ENCODE measurements at regions not wholly inside any gene's neighbourhood (a gene's known extent, or its start where the extent isn't known, plus 50 kb on each side); places are given as distances from the start of the nearest gene placed in this dataset.
A peak's percentile ranks its signal among the peaks of the same experiment; 100 is the strongest.

DNA sequence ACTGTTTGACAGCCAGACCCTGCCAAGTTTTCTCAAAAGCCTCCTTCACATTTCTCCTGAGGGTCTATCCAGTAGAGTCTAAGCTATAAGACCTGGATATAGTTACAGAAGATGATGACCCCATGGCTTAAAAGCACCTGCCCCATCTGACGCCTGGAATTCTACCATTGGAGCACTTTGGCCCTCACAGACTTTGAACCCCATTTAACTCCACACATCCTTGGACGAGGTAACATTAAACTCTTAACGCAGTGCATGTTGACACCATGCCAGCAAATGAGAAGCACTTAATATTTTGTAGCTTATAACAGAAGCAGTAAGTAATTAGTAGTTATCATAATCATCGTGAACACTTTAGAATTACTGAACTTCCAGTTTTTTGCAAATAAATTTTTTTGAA, 61.9 kb upstream of the SMNDC1 start:
- H3K4me1 ChIP-seq (ENCODE audit: control extremely low read depth in 1 of 4, control insufficient read depth in 4 of 4, insufficient read depth in 4 of 4, low read length in 3 of 4): peaks cover 0 to 14% (median 10%) of the 10 kb centered on the region in 4 experiments
- no CpG with 5 or more reads among the region's 4 CpGs for WGBS (ENCODE audit: insufficient coverage)
- H3K27me3 ChIP-seq (replicated peaks in 2 of 5; ENCODE audit: control insufficient read depth in 4 of 5, insufficient read depth in 5 of 5, low read length in 4 of 5): no peaks in the 10 kb centered on the region
- H3K4me3 ChIP-seq (ENCODE audit: control insufficient read depth in 1 of 7, extremely low read depth in 1 of 7, insufficient read depth in 4 of 7, low read depth in 2 of 7, low read length in 6 of 7): no peak overlapping the region
- ChIA-PET POLR2A (interaction anchor here (0.6 kb wide), 1 partner anchor 101 kb away, joined by 3 read pairs; no protein-coding TSS in a partner anchor), CTCF (interaction anchor here (1.1 to 7.1 kb wide), 5 partner anchors 10 to 180 kb away, joined by 3 to 51 read pairs (median 4); no protein-coding TSS in a partner anchor)
- no peaks in the 10 kb centered on the region for H3K9me3 ChIP-seq (ENCODE audit: control extremely low read depth in 1 of 5, control insufficient read depth in 4 of 5, insufficient read depth in 2 of 5, low read depth in 1 of 5, low read length in 4 of 5)
- no peaks in the 10 kb centered on the region for H3K36me3 ChIP-seq (ENCODE audit: control insufficient read depth in 4 of 4, insufficient read depth in 4 of 4, low read length in 3 of 4)
- DNase-seq: no peak
- no peak overlapping the region for H3K27ac ChIP-seq (ENCODE audit: insufficient read depth in 1 of 2, low read depth in 1 of 2, low read length in 2 of 2, poor library complexity in 1 of 2, severe bottlenecking in 2 of 2)

GRCh38 chr10:110368002-110368401, 63.3 kb upstream of the SMNDC1 start:
- CTCF ChIA-PET: interaction anchor here (1.0 to 7.1 kb wide), 6 partner anchors 9 to 179 kb away, joined by 3 to 51 read pairs (median 3); no protein-coding TSS in a partner anchor
- H3K9me3 ChIP-seq (ENCODE audit: control extremely low read depth in 1 of 5, control insufficient read depth in 4 of 5, insufficient read depth in 2 of 5, low read depth in 1 of 5, low read length in 4 of 5): no peaks in the 10 kb centered on the region
- H3K27ac ChIP-seq (ENCODE audit: insufficient read depth in 1 of 2, low read depth in 1 of 2, low read length in 2 of 2, poor library complexity in 1 of 2, severe bottlenecking in 2 of 2): no peak overlapping the region
- DNase-seq: no peak
- WGBS (ENCODE audit: insufficient coverage): 86% methylated on average over 4 of the region's 4 CpGs
- H3K27me3 ChIP-seq (replicated peaks in 2 of 5; ENCODE audit: control insufficient read depth in 4 of 5, insufficient read depth in 5 of 5, low read length in 4 of 5): no peaks in the 10 kb centered on the region
- POLR2A ChIA-PET: no interaction called here
- H3K4me3 ChIP-seq (ENCODE audit: control insufficient read depth in 1 of 7, extremely low read depth in 1 of 7, insufficient read depth in 4 of 7, low read depth in 2 of 7, low read length in 6 of 7): no peak overlapping the region
- H3K4me1 ChIP-seq (ENCODE audit: control extremely low read depth in 1 of 4, control insufficient read depth in 4 of 4, insufficient read depth in 4 of 4, low read length in 3 of 4): peaks cover 0 to 14% (median 10%) of the 10 kb centered on the region in 4 experiments
- no peaks in the 10 kb centered on the region for H3K36me3 ChIP-seq (ENCODE audit: control insufficient read depth in 4 of 4, insufficient read depth in 4 of 4, low read length in 3 of 4)

DNA sequence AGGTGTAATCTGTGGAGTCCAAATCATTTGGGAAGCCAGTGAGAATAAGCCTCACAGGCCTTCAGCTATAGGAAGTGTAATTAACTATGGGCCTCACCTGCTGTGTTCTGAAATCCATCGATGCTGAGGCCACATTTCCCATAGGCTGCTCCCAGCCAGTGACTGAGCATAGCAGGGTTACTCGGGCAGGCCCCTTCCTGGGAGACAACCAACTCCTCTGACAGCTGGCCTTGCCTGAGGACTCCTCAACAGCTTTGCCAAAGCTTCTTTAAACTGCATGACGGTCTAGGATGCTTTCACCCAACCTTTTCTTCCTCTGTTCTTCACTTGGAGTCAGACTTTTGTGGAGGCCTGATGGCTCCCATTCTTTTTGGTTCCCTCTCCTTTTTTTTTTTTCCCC, 63.8 kb upstream of the SMNDC1 start:
- no peaks in the 10 kb centered on the region for H3K9me3 ChIP-seq (ENCODE audit: control extremely low read depth in 1 of 5, control insufficient read depth in 4 of 5, insufficient read depth in 2 of 5, low read depth in 1 of 5, low read length in 4 of 5)
- ChIA-PET CTCF (interaction anchor here (1.1 to 7.1 kb wide), 4 partner anchors 8 to 178 kb away, joined by 3 to 51 read pairs (median 8); no protein-coding TSS in a partner anchor), POLR2A (no interaction called here)
- peaks cover 0 to 14% (median 10%) of the 10 kb centered on the region in 4 experiments for H3K4me1 ChIP-seq (ENCODE audit: control extremely low read depth in 1 of 4, control insufficient read depth in 4 of 4, insufficient read depth in 4 of 4, low read length in 3 of 4)
- H3K27me3 ChIP-seq (replicated peaks in 2 of 5; ENCODE audit: control insufficient read depth in 4 of 5, insufficient read depth in 5 of 5, low read length in 4 of 5): no peaks in the 10 kb centered on the region
- H3K36me3 ChIP-seq (ENCODE audit: control insufficient read depth in 4 of 4, insufficient read depth in 4 of 4, low read length in 3 of 4): no peaks in the 10 kb centered on the region
- no peak overlapping the region for H3K27ac ChIP-seq (ENCODE audit: insufficient read depth in 1 of 2, low read depth in 1 of 2, low read length in 2 of 2, poor library complexity in 1 of 2, severe bottlenecking in 2 of 2)
- WGBS (ENCODE audit: insufficient coverage): 61% methylated on average over 3 of the region's 3 CpGs
- H3K4me3 ChIP-seq (ENCODE audit: control insufficient read depth in 1 of 7, extremely low read depth in 1 of 7, insufficient read depth in 4 of 7, low read depth in 2 of 7, low read length in 6 of 7): no peak overlapping the region
- DNase-seq: no peak

- DNase-seq: peak in 2 of 3 donors; percentile 42 to 57
- no peak overlapping the region for H3K27ac ChIP-seq (ENCODE audit: insufficient read depth in 1 of 2, low read depth in 1 of 2, low read length in 2 of 2, poor library complexity in 1 of 2, severe bottlenecking in 2 of 2)
- WGBS (ENCODE audit: insufficient coverage): 29% methylated on average over 3 of the region's 4 CpGs
Observed at GRCh38 chr10:110370006-110370405, 65.3 kb upstream of the SMNDC1 start.

DNA sequence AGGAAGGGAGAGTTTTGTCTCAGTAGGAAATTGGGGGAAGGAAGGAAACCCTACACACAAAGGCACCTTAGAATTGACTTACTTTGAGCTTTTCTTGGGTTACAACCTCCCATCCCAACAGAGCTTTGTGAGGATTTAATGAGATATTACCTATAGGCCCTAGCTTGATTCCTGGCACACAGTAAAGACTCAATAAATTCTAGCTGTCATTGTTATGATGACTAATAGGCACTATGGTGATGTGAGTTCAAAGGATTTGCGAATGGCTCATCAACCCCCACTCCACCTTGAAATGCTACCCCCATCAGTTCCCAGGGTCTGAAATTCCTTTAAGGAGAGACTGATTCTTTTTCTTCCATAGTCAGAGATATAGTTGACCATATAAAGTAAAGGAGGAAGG, 67.9 kb upstream of the SMNDC1 start:
- Histone ChIP-seq H3K36me3 (ENCODE audit: control insufficient read depth in 4 of 4, insufficient read depth in 4 of 4, low read length in 3 of 4) (no peaks in the 10 kb centered on the region), H3K27ac (ENCODE audit: insufficient read depth in 1 of 2, low read depth in 1 of 2, low read length in 2 of 2, poor library complexity in 1 of 2, severe bottlenecking in 2 of 2) (no peak overlapping the region), H3K27me3 (replicated peaks in 2 of 5; ENCODE audit: control insufficient read depth in 4 of 5, insufficient read depth in 5 of 5, low read length in 4 of 5) (no peaks in the 10 kb centered on the region), H3K4me1 (ENCODE audit: control extremely low read depth in 1 of 4, control insufficient read depth in 4 of 4, insufficient read depth in 4 of 4, low read length in 3 of 4) (peaks cover 1 to 25% (median 24%) of the 10 kb centered on the region in 4 experiments), H3K4me3 (ENCODE audit: control insufficient read depth in 1 of 7, extremely low read depth in 1 of 7, insufficient read depth in 4 of 7, low read depth in 2 of 7, low read length in 6 of 7) (no peak overlapping the region), H3K9me3 (ENCODE audit: control extremely low read depth in 1 of 5, control insufficient read depth in 4 of 5, insufficient read depth in 2 of 5, low read depth in 1 of 5, low read length in 4 of 5) (no peaks in the 10 kb centered on the region)
- ChIA-PET POLR2A (no interaction called here), CTCF (interaction anchor here (0.5 to 1.8 kb wide), 4 partner anchors 10 to 450 kb away, joined by 3 to 4 read pairs (median 4); no protein-coding TSS in a partner anchor)
- DNase-seq: no peak
- no CpG with 5 or more reads among the region's 1 CpG for WGBS (ENCODE audit: insufficient coverage)

More at GRCh38 chr10:110370006-110370405, 65.3 kb upstream of the SMNDC1 start:
- CTCF ChIA-PET: interaction anchor here (0.6 to 7.1 kb wide), 3 partner anchors 12 to 56 kb away, joined by 3 to 51 read pairs (median 3); no protein-coding TSS in a partner anchor
- Histone ChIP-seq H3K27me3 (replicated peaks in 2 of 5; ENCODE audit: control insufficient read depth in 4 of 5, insufficient read depth in 5 of 5, low read length in 4 of 5) (no peaks in the 10 kb centered on the region), H3K36me3 (ENCODE audit: control insufficient read depth in 4 of 4, insufficient read depth in 4 of 4, low read length in 3 of 4) (no peaks in the 10 kb centered on the region), H3K4me3 (ENCODE audit: control insufficient read depth in 1 of 7, extremely low read depth in 1 of 7, insufficient read depth in 4 of 7, low read depth in 2 of 7, low read length in 6 of 7) (no peak overlapping the region), H3K4me1 (ENCODE audit: control extremely low read depth in 1 of 4, control insufficient read depth in 4 of 4, insufficient read depth in 4 of 4, low read length in 3 of 4) (peaks cover 0 to 14% (median 10%) of the 10 kb centered on the region in 4 experiments), H3K9me3 (ENCODE audit: control extremely low read depth in 1 of 5, control insufficient read depth in 4 of 5, insufficient read depth in 2 of 5, low read depth in 1 of 5, low read length in 4 of 5) (no peaks in the 10 kb centered on the region)
- POLR2A ChIA-PET: no interaction called here

DNA sequence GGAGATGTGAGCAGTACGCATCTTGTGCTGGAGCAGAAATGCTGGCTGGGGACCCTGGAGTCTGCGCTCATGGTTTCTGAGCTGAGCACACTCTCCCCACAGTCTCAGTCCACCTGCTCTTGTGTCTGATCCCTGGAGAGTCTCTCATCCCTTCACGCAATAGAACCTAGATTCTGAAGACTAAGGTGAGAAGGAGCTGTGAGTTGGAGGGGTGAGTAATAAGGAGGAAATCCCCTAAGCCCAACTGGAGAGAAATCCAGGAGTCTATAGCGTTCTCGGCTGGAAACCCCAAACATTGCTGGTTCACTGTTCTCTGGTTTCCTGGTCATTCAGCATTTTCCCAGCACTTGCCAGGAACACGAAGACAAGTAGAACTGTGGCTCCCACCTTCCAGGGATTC, 68.3 kb upstream of the SMNDC1 start:
- Histone ChIP-seq H3K36me3 (ENCODE audit: control insufficient read depth in 4 of 4, insufficient read depth in 4 of 4, low read length in 3 of 4) (no peaks in the 10 kb centered on the region), H3K27ac (ENCODE audit: insufficient read depth in 1 of 2, low read depth in 1 of 2, low read length in 2 of 2, poor library complexity in 1 of 2, severe bottlenecking in 2 of 2) (no peak overlapping the region), H3K4me3 (ENCODE audit: control insufficient read depth in 1 of 7, extremely low read depth in 1 of 7, insufficient read depth in 4 of 7, low read depth in 2 of 7, low read length in 6 of 7) (no peak overlapping the region), H3K27me3 (replicated peaks in 2 of 5; ENCODE audit: control insufficient read depth in 4 of 5, insufficient read depth in 5 of 5, low read length in 4 of 5) (no peaks in the 10 kb centered on the region), H3K9me3 (ENCODE audit: control extremely low read depth in 1 of 5, control insufficient read depth in 4 of 5, insufficient read depth in 2 of 5, low read depth in 1 of 5, low read length in 4 of 5) (no peaks in the 10 kb centered on the region), H3K4me1 (ENCODE audit: control extremely low read depth in 1 of 4, control insufficient read depth in 4 of 4, insufficient read depth in 4 of 4, low read length in 3 of 4) (peaks cover 1 to 29% (median 28%) of the 10 kb centered on the region in 4 experiments)
- DNase-seq: no peak
- 100% methylated on average over 4 of the region's 6 CpGs for WGBS (ENCODE audit: insufficient coverage)
- POLR2A ChIA-PET: no interaction called here
- CTCF ChIA-PET: interaction anchor here (1.0 to 1.8 kb wide), 3 partner anchors 10 to 174 kb away, joined by 3 to 4 read pairs (median 4); no protein-coding TSS in a partner anchor

DNA sequence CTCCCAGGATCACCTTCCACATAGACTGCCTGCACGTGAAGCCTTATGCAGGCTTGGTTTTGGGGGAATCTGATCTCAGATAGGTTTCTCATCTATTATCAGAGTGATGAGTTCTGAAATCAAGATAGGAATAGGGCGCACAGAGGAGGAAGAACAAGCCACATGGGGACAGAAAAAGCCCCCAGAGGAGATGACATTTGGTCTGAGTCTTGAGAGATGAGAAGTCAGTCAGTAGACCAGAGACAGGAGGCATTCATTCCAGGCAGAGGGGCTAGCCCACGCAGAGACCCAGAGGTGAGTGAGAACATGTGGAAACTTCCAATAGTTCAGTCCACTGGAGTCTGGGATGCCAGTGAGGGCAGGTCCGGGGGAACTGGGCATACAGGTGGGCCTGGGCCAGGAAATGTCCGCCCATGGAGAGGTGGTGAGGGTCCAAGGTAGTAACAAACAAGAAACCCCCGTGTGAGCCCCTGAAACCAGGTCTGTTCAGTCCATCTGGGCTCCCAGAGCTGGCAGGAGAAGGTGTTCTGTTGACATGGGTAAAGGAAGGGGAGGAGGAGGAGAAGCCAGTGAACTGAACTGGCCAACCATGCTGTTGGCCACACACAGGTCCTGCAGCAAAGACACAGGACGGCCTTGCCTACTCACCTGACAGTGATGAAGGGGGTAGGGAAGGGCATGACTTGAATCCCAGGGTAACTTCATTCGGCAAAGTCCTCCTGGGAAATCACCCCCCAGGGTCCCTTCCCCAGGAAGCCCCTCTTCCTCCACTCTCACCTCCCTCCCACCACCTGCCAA, 69.3 kb upstream of the SMNDC1 start:
- no peak overlapping the region for H3K4me3 ChIP-seq (ENCODE audit: control insufficient read depth in 1 of 7, extremely low read depth in 1 of 7, insufficient read depth in 4 of 7, low read depth in 2 of 7, low read length in 6 of 7)
- POLR2A ChIA-PET: no interaction called here
- H3K36me3 ChIP-seq (ENCODE audit: control insufficient read depth in 4 of 4, insufficient read depth in 4 of 4, low read length in 3 of 4): no peaks in the 10 kb centered on the region
- no peaks in the 10 kb centered on the region for H3K9me3 ChIP-seq (ENCODE audit: control extremely low read depth in 1 of 5, control insufficient read depth in 4 of 5, insufficient read depth in 2 of 5, low read depth in 1 of 5, low read length in 4 of 5)
- peaks cover 1 to 30% (median 28%) of the 10 kb centered on the region in 4 experiments for H3K4me1 ChIP-seq (ENCODE audit: control extremely low read depth in 1 of 4, control insufficient read depth in 4 of 4, insufficient read depth in 4 of 4, low read length in 3 of 4)
- no peak overlapping the region for H3K27ac ChIP-seq (ENCODE audit: insufficient read depth in 1 of 2, low read depth in 1 of 2, low read length in 2 of 2, poor library complexity in 1 of 2, severe bottlenecking in 2 of 2)
- DNase-seq: no peak
- CTCF ChIA-PET: no interaction called here
- 98% methylated on average over 7 of the region's 8 CpGs for WGBS (ENCODE audit: insufficient coverage)
- no peaks in the 10 kb centered on the region for H3K27me3 ChIP-seq (replicated peaks in 2 of 5; ENCODE audit: control insufficient read depth in 4 of 5, insufficient read depth in 5 of 5, low read length in 4 of 5)

Data from common myeloid progenitor, CD34-positive (primary cell).